ENCODE measurements at regions not wholly inside any gene's neighbourhood (a gene's known extent, or its start where the extent isn't known, plus 50 kb on each side); places are given as distances from the start of the nearest gene placed in this dataset.

- no CpG with 5 or more reads among the region's 2 CpGs for WGBS (ENCODE audit: insufficient coverage, insufficient read length)
- no peaks in the 10 kb centered on the region for H3K4me1 ChIP-seq (ENCODE audit: control insufficient read depth, insufficient read depth, low read length)
- no peaks in the 10 kb centered on the region for H3K9me3 ChIP-seq (ENCODE audit: control insufficient read depth, insufficient read depth, low read length)
- H3K4me3 ChIP-seq (ENCODE audit: low read length), result no peak overlapping the region
- no peaks in the 10 kb centered on the region for H3K27me3 ChIP-seq (ENCODE audit: control insufficient read depth, insufficient read depth, low read length)
- no peaks in the 10 kb centered on the region for H3K36me3 ChIP-seq (ENCODE audit: control insufficient read depth, insufficient read depth, low read length)
- no peak overlapping the region for H3K27ac ChIP-seq (ENCODE audit: low read length)
- DNase-seq (ENCODE audit: low read depth, low spot score), result no peak
Measured at GRCh38 chr6:1118287-1118647, 193.6 kb upstream of the FOXQ1 start.

GRCh38 chr6:1117530-1118286 lies 194.2 kb upstream of the FOXQ1 start:
- no peak overlapping the region for H3K27ac ChIP-seq (ENCODE audit: low read length)
- no peaks in the 10 kb centered on the region for H3K4me1 ChIP-seq (ENCODE audit: control insufficient read depth, insufficient read depth, low read length)
- H3K27me3 ChIP-seq (ENCODE audit: control insufficient read depth, insufficient read depth, low read length), result no peaks in the 10 kb centered on the region
- WGBS (ENCODE audit: insufficient coverage, insufficient read length), result no CpG with 5 or more reads among the region's 6 CpGs
- no peak for DNase-seq (ENCODE audit: low read depth, low spot score)
- H3K36me3 ChIP-seq (ENCODE audit: control insufficient read depth, insufficient read depth, low read length), result no peaks in the 10 kb centered on the region
- H3K9me3 ChIP-seq (ENCODE audit: control insufficient read depth, insufficient read depth, low read length), result no peaks in the 10 kb centered on the region
- no peak overlapping the region for H3K4me3 ChIP-seq (ENCODE audit: low read length)

GRCh38 chr6:1116149-1116548 lies 195.7 kb upstream of the FOXQ1 start:
- H3K27ac ChIP-seq (ENCODE audit: low read length), result no peak overlapping the region
- no peaks in the 10 kb centered on the region for H3K36me3 ChIP-seq (ENCODE audit: control insufficient read depth, insufficient read depth, low read length)
- H3K4me3 ChIP-seq (ENCODE audit: low read length), result no peak overlapping the region
- no peaks in the 10 kb centered on the region for H3K4me1 ChIP-seq (ENCODE audit: control insufficient read depth, insufficient read depth, low read length)
- no peaks in the 10 kb centered on the region for H3K27me3 ChIP-seq (ENCODE audit: control insufficient read depth, insufficient read depth, low read length)
- no peak for DNase-seq (ENCODE audit: low read depth, low spot score)
- H3K9me3 ChIP-seq (ENCODE audit: control insufficient read depth, insufficient read depth, low read length), result no peaks in the 10 kb centered on the region
- no CpG with 5 or more reads among the region's 3 CpGs for WGBS (ENCODE audit: insufficient coverage, insufficient read length)

- Histone ChIP-seq H3K36me3 (ENCODE audit: control insufficient read depth, insufficient read depth, low read length) (no peaks in the 10 kb centered on the region), H3K9me3 (ENCODE audit: control insufficient read depth, insufficient read depth, low read length) (no peaks in the 10 kb centered on the region), H3K27me3 (ENCODE audit: control insufficient read depth, insufficient read depth, low read length) (no peaks in the 10 kb centered on the region), H3K27ac (ENCODE audit: low read length) (no peak overlapping the region), H3K4me3 (ENCODE audit: low read length) (no peak overlapping the region), H3K4me1 (ENCODE audit: control insufficient read depth, insufficient read depth, low read length) (no peaks in the 10 kb centered on the region)
- no peak for DNase-seq (ENCODE audit: low read depth, low spot score)
- WGBS (ENCODE audit: insufficient coverage, insufficient read length), result no CpG with 5 or more reads among the region's 7 CpGs
Measured at GRCh38 chr6:1113916-1114540, 197.9 kb upstream of the FOXQ1 start.

GRCh38 chr6:1111361-1111760 lies 200.5 kb upstream of the FOXQ1 start:
- Histone ChIP-seq H3K27ac (ENCODE audit: low read length) (no peak overlapping the region), H3K27me3 (ENCODE audit: control insufficient read depth, insufficient read depth, low read length) (peaks cover 16% of the 10 kb centered on the region), H3K36me3 (ENCODE audit: control insufficient read depth, insufficient read depth, low read length) (no peaks in the 10 kb centered on the region), H3K4me3 (ENCODE audit: low read length) (no peak overlapping the region), H3K9me3 (ENCODE audit: control insufficient read depth, insufficient read depth, low read length) (no peaks in the 10 kb centered on the region), H3K4me1 (ENCODE audit: control insufficient read depth, insufficient read depth, low read length) (no peaks in the 10 kb centered on the region)
- no CpG with 5 or more reads among the region's 6 CpGs for WGBS (ENCODE audit: insufficient coverage, insufficient read length)
- DNase-seq (ENCODE audit: low read depth, low spot score), result no peak

GRCh38 chr6:1110941-1111349 lies 201.0 kb upstream of the FOXQ1 start:
- H3K27ac ChIP-seq (ENCODE audit: low read length), result no peak overlapping the region
- H3K4me1 ChIP-seq (ENCODE audit: control insufficient read depth, insufficient read depth, low read length), result no peaks in the 10 kb centered on the region
- H3K9me3 ChIP-seq (ENCODE audit: control insufficient read depth, insufficient read depth, low read length), result no peaks in the 10 kb centered on the region
- no peak overlapping the region for H3K4me3 ChIP-seq (ENCODE audit: low read length)
- no peaks in the 10 kb centered on the region for H3K36me3 ChIP-seq (ENCODE audit: control insufficient read depth, insufficient read depth, low read length)
- no peak for DNase-seq (ENCODE audit: low read depth, low spot score)
- WGBS (ENCODE audit: insufficient coverage, insufficient read length), result no CpG with 5 or more reads among the region's 12 CpGs
- peaks cover 18% of the 10 kb centered on the region for H3K27me3 ChIP-seq (ENCODE audit: control insufficient read depth, insufficient read depth, low read length)

- Histone ChIP-seq H3K27me3 (ENCODE audit: control insufficient read depth, insufficient read depth, low read length) (peaks cover 26% of the 10 kb centered on the region), H3K4me1 (ENCODE audit: control insufficient read depth, insufficient read depth, low read length) (no peaks in the 10 kb centered on the region), H3K27ac (ENCODE audit: low read length) (no peak overlapping the region), H3K4me3 (ENCODE audit: low read length) (no peak overlapping the region), H3K9me3 (ENCODE audit: control insufficient read depth, insufficient read depth, low read length) (no peaks in the 10 kb centered on the region), H3K36me3 (ENCODE audit: control insufficient read depth, insufficient read depth, low read length) (no peaks in the 10 kb centered on the region)
- WGBS (ENCODE audit: insufficient coverage, insufficient read length), result no CpG with 5 or more reads among the region's 2 CpGs
- DNase-seq (ENCODE audit: low read depth, low spot score), result no peak
Measured at GRCh38 chr6:1110164-1110563, 201.7 kb upstream of the FOXQ1 start.

- WGBS (ENCODE audit: insufficient coverage, insufficient read length), result no CpG with 5 or more reads among the region's 2 CpGs
- Histone ChIP-seq H3K27ac (ENCODE audit: low read length) (no peak overlapping the region), H3K36me3 (ENCODE audit: control insufficient read depth, insufficient read depth, low read length) (no peaks in the 10 kb centered on the region), H3K27me3 (ENCODE audit: control insufficient read depth, insufficient read depth, low read length) (peaks cover 28% of the 10 kb centered on the region), H3K9me3 (ENCODE audit: control insufficient read depth, insufficient read depth, low read length) (no peaks in the 10 kb centered on the region), H3K4me3 (ENCODE audit: low read length) (no peak overlapping the region), H3K4me1 (ENCODE audit: control insufficient read depth, insufficient read depth, low read length) (no peaks in the 10 kb centered on the region)
- no peak for DNase-seq (ENCODE audit: low read depth, low spot score)
Measured at GRCh38 chr6:1109134-1109533, 202.8 kb upstream of the FOXQ1 start.

GRCh38 chr6:1108198-1108597 lies 203.7 kb upstream of the FOXQ1 start:
- no peak for DNase-seq (ENCODE audit: low read depth, low spot score)
- WGBS (ENCODE audit: insufficient coverage, insufficient read length), result no CpG with 5 or more reads among the region's 8 CpGs
- Histone ChIP-seq H3K4me1 (ENCODE audit: control insufficient read depth, insufficient read depth, low read length) (no peaks in the 10 kb centered on the region), H3K9me3 (ENCODE audit: control insufficient read depth, insufficient read depth, low read length) (no peaks in the 10 kb centered on the region), H3K27ac (ENCODE audit: low read length) (no peak overlapping the region), H3K27me3 (ENCODE audit: control insufficient read depth, insufficient read depth, low read length) (peaks cover 34% of the 10 kb centered on the region), H3K4me3 (ENCODE audit: low read length) (no peak overlapping the region), H3K36me3 (ENCODE audit: control insufficient read depth, insufficient read depth, low read length) (no peaks in the 10 kb centered on the region)

GRCh38 chr6:1107578-1107977 lies 204.3 kb upstream of the FOXQ1 start:
- no peak for DNase-seq (ENCODE audit: low read depth, low spot score)
- Histone ChIP-seq H3K27me3 (ENCODE audit: control insufficient read depth, insufficient read depth, low read length) (peaks cover 40% of the 10 kb centered on the region), H3K9me3 (ENCODE audit: control insufficient read depth, insufficient read depth, low read length) (no peaks in the 10 kb centered on the region), H3K4me1 (ENCODE audit: control insufficient read depth, insufficient read depth, low read length) (no peaks in the 10 kb centered on the region), H3K27ac (ENCODE audit: low read length) (no peak overlapping the region), H3K36me3 (ENCODE audit: control insufficient read depth, insufficient read depth, low read length) (no peaks in the 10 kb centered on the region), H3K4me3 (ENCODE audit: low read length) (no peak overlapping the region)
- WGBS (ENCODE audit: insufficient coverage, insufficient read length), result no CpG with 5 or more reads among the region's 4 CpGs
